GM10248 (cell line): ENCODE measurements at regions not wholly inside any gene's neighbourhood (a gene's known extent, or its start where the extent isn't known, plus 50 kb on each side); places are given as distances from the start of the nearest gene placed in this dataset.

Experiments used
- CTCF ChIA-PET: fragments of 300-600 bp; sonication (Branson Sonifier 250); formaldehyde crosslinking; extraction: SDS; loops from one replicate; lab custom pipeline; 2021; ENCODE audit warnings: antibody characterized with exemption; lab: Yijun Ruan, JAX
- POLR2A ChIA-PET: fragments of 350-650 bp; sonication (Branson Sonifier 250); formaldehyde crosslinking; extraction: SDS; loops from one replicate; lab custom pipeline; 2020; ENCODE audit warnings: antibody characterized with exemption; lab: Yijun Ruan, JAX
- DNase-seq: peaks from one replicate; pipeline ENCODE4 v3.0.0; 2012; ENCODE audit errors: extremely low spot score
- CTCF ChIP-seq: IDR thresholded peaks from 2 replicates; pipeline ENCODE4 v1.5.1; 2012; ENCODE audit warnings: mild to moderate bottlenecking, low read depth; ENCODE audit errors: extremely low read depth, missing control alignments, control extremely low read depth

GRCh38 chr7:17471325-17471724, 172.9 kb downstream of the AHR start:
- CTCF ChIA-PET = interaction anchor here (1.2 to 2.1 kb wide), 2 partner anchors 14 to 24 kb away, joined by 3 to 9 read pairs; no protein-coding TSS in a partner anchor

DNA sequence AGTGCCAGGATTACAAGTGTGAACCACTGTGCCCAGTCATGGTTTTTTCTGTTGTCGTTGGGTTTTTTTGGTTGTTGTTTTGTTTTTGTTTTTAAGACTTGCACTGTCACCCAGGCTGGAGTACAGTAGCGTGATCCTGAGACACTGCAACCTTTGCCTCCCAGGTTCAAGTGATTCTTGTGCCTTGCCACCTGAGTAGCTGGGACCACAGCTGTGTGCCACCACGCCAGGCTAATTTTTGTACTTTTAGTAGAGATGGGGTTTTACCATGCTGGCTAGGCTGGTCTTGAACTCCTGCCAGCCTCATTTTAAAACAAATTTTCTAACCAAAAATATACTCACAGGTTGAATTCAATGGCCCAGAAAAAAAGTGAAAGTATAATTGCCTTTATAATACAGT, 174.1 kb downstream of the AHR start:
- DNase-seq = no peak
- ChIA-PET CTCF (interaction anchor here (0.8 to 2.1 kb wide), 4 partner anchors 9 to 500 kb away, joined by 4 to 9 read pairs (median 4); no protein-coding TSS in a partner anchor), POLR2A (no interaction called here)
- no peak for TF ChIP-seq CTCF

More at GRCh38 chr7:17471325-17471724, 172.9 kb downstream of the AHR start:
- POLR2A ChIA-PET = no interaction called here
- no peak for TF ChIP-seq CTCF
- no peak for DNase-seq

DNA sequence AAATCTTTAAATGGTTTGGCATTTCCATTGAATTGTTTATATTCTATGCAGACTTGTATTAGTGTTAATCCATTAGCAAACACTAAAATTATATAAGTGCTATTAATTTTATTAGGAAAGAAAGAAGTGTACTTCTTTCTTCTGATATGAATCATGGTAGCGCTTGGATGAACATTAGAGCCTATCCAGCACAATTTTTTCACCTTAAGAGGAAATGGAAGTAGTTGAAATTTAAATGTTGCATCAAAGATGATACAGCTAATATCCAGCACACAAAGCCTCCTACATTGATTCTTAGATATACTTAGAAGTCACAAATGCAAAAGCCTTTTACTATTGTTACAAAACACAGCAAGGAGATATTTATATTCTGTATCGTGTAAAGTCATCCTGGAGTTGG, 174.5 kb downstream of the AHR start:
- DNase-seq = no peak
- TF ChIP-seq CTCF = no peak
- ChIA-PET CTCF (interaction anchor here (1.3 to 1.5 kb wide), 2 partner anchors 24 to 501 kb away, joined by 4 read pairs; no protein-coding TSS in a partner anchor), POLR2A (no interaction called here)

- no peak for TF ChIP-seq CTCF
- no peak for DNase-seq
- POLR2A ChIA-PET = no interaction called here
- CTCF ChIA-PET = interaction anchor here (1.0 to 2.2 kb wide), 3 partner anchors 11 to 22 kb away, joined by 5 to 7 read pairs (median 5); no protein-coding TSS in a partner anchor
Measured at GRCh38 chr7:17474724-17475344, 176.4 kb downstream of the AHR start.

DNA sequence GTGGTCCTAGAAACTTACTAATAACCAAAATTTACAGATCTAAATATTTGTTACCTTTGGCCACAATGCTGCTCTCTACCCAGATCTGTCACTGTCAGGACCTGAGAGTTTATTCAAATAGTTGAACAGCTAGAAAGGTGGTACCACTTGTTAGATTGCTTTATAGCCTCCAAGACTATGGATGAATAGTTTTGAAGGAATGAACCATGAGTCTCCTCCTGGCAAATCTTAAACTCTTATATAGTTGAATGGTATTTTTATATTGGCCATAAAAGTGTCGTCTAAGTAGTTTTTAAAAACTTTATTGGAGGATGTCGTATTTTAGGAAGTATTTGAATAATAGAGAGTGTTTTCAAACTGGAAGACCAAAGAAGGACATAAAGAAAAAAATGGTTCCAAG, 178.7 kb downstream of the AHR start:
- no peak for TF ChIP-seq CTCF
- no peak for DNase-seq
- ChIA-PET CTCF (no interaction called here), POLR2A (no interaction called here)

DNA sequence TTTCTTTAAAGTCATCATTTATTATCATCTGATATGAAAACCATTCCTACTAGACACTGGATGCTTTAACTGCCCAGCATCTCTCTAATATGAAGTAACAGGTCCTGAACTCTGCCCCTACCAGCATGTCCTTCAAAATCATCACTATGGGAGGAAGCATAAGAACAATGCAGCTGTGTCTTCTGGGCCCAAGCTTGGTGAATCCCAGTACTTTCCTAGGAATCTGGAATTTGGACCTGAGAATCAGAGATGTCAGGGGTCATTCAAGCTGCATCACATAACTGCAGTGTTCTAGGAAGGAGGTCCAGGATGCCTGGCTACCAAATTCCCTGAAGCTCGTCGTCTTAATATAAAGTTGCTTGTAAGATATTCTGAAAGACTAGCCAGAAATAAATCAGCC, 182.7 kb downstream of the AHR start:
- TF ChIP-seq CTCF = no peak
- ChIA-PET POLR2A (no interaction called here), CTCF (no interaction called here)
- no peak for DNase-seq

DNA sequence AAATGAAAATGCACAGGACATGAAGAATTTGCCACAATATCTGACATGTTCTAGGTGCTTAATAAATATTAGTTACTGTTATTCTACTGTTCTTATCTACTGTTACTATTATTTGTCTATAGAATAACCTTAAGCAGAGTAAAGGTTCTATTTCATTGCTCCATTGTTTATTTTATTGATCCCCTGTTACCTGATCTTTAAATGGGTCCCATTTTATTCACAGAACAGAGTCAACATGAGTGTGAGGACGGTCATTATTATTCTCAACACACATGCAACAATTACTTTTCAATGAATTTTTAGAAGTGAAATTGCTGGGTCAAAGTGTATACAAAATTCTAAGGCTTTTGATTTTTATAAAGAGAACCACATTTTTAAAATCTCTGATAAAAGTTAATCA, 186.9 kb downstream of the AHR start:
- ChIA-PET CTCF (interaction anchor here (1.9 kb wide), 1 partner anchor 14 kb away, joined by 4 read pairs; no protein-coding TSS in a partner anchor), POLR2A (no interaction called here)
- TF ChIP-seq CTCF = no peak
- no peak for DNase-seq
